SU-DHL-6 (cell line): ENCODE measurements at regions not wholly inside any gene's neighbourhood (a gene's known extent, or its start where the extent isn't known, plus 50 kb on each side); places are given as distances from the start of the nearest gene placed in this dataset.
"Not testable (repeated sequence)": the region's sequence is repeated elsewhere in the genome, so short reads cannot be mapped to it uniquely, and the experiment has no call there.

Experiments
- H2AFZ ChIP-seq: fragments of 200-600 bp; sonication (generic); 2 replicates; pipeline ENCODE4 v1.6.1; 2014; ENCODE audit warnings: low read depth, mild to moderate bottlenecking, moderate library complexity, mixed read lengths, antibody characterized with exemption, low read length; ENCODE audit not compliant: severe bottlenecking
- H3F3A ChIP-seq: fragments of 200-600 bp; shearing (Covaris generic); 2 replicates; pipeline ENCODE4 v1.6.0; 2016; ENCODE audit warnings: antibody characterized with exemption, mild to moderate bottlenecking; ENCODE audit not compliant: insufficient read depth
- H3K27ac ChIP-seq: fragments of 200-600 bp; sonication (generic); 2 replicates; pipeline ENCODE4 v1.5.1; 2016; ENCODE audit warnings: low read depth, mild to moderate bottlenecking, low read length, moderate library complexity, mixed read lengths
- H3K27me3 ChIP-seq: fragments of 200-600 bp; sonication (generic), shearing (Covaris generic); 2 replicates; pipeline ENCODE4 v1.6.0; 2014; ENCODE audit warnings: mild to moderate bottlenecking, low read length
- H3K36me3 ChIP-seq: fragments of 200-600 bp; sonication (generic); 2 replicates; pipeline ENCODE4 v1.6.1; 2014; ENCODE audit warnings: mild to moderate bottlenecking, low read length, mixed read lengths
- H3K4me2 ChIP-seq: fragments of 300-600, 200-600 bp; shearing (Covaris generic), sonication (generic); 2 replicates; pipeline ENCODE4 v1.6.0; 2014; ENCODE audit warnings: low read length, low read depth, mild to moderate bottlenecking; ENCODE audit not compliant: poor library complexity, severe bottlenecking
- H3K4me3 ChIP-seq: fragments of 200-600 bp; sonication (generic); 2 replicates; pipeline ENCODE4 v1.5.1; 2014; ENCODE audit warnings: antibody characterized with exemption, low read length, mild to moderate bottlenecking, mixed read lengths; ENCODE audit not compliant: insufficient read depth, poor library complexity, severe bottlenecking
- H3K79me2 ChIP-seq: fragments of 200-600 bp; sonication (generic); 2 replicates; pipeline ENCODE4 v1.6.1; 2014; ENCODE audit warnings: mild to moderate bottlenecking, low read length, moderate library complexity; ENCODE audit not compliant: insufficient read depth
- H3K9ac ChIP-seq: fragments of 200-600 bp; sonication (generic); 2 replicates; pipeline ENCODE4 v1.7.0; 2014; ENCODE audit warnings: mild to moderate bottlenecking, low read length
- H3K9me2 ChIP-seq: fragments of 200-600 bp; sonication (generic); replicated peaks from 2 replicates; pipeline ENCODE4 v1.6.1; 2014; ENCODE audit warnings: low read length; ENCODE audit not compliant: insufficient read depth
- H3K9me3 ChIP-seq: fragments of 200-600 bp; sonication (generic); 2 replicates; pipeline ENCODE4 v1.6.1; 2014; ENCODE audit warnings: low read length, mixed read lengths; ENCODE audit not compliant: insufficient read depth
- H4K20me1 ChIP-seq: fragments of 200-600 bp; sonication (generic); 2 replicates; pipeline ENCODE4 v1.6.1; 2014; ENCODE audit warnings: low read depth, mild to moderate bottlenecking, antibody characterized with exemption, low read length, moderate library complexity, mixed read lengths
- CTCF ChIP-seq: fragments of 200-600 bp; sonication (generic); IDR thresholded peaks from one replicate; pipeline ENCODE4 v1.5.1; 2017; ENCODE audit warnings: antibody characterized with exemption, mild to moderate bottlenecking, low read length, moderate library complexity; ENCODE audit not compliant: insufficient read depth, poor library complexity, severe bottlenecking
- EZH2phosphoT487 ChIP-seq: fragments of 200-600 bp; sonication (generic), shearing (Covaris generic); conservative IDR thresholded peaks from 2 replicates; pipeline ENCODE4 v1.6.1; 2018; ENCODE audit warnings: mild to moderate bottlenecking, antibody characterized with exemption, low read length, moderate library complexity, mixed read lengths

- TF ChIP-seq EZH2phosphoT487, result no peak
- no peak for TF ChIP-seq CTCF
These were observed 202.2 kb upstream of the TP63 start for GRCh38 chr3:189429019-189429418.

GRCh38 chr3:189430166-189430565, 201.0 kb upstream of the TP63 start:
- H3K9ac ChIP-seq, result no peak overlapping the region
- H3K27ac ChIP-seq, result no peak overlapping the region
- no peaks in the 10 kb centered on the region for H3K9me2 ChIP-seq
- no peak overlapping the region for H3K4me3 ChIP-seq
- H3K79me2 ChIP-seq, result no peaks in the 10 kb centered on the region
- H3K4me2 ChIP-seq, result no peak overlapping the region
- H3K9me3 ChIP-seq, result no peaks in the 10 kb centered on the region
- H3F3A ChIP-seq, result no peaks in the 10 kb centered on the region
- H3K27me3 ChIP-seq, result no peaks in the 10 kb centered on the region
- H3K36me3 ChIP-seq, result no peaks in the 10 kb centered on the region
- TF ChIP-seq EZH2phosphoT487 (no peak), CTCF (no peak)
- no peak overlapping the region for H2AFZ ChIP-seq
- H4K20me1 ChIP-seq, result no peaks in the 10 kb centered on the region

More at GRCh38 chr3:189429019-189429418, 202.2 kb upstream of the TP63 start:
- H3K27me3 ChIP-seq, result no peaks in the 10 kb centered on the region
- H3K27ac ChIP-seq, result no peak overlapping the region
- no peak overlapping the region for H3K4me3 ChIP-seq
- H3K36me3 ChIP-seq, result no peaks in the 10 kb centered on the region
- H2AFZ ChIP-seq, result no peak overlapping the region
- no peaks in the 10 kb centered on the region for H3F3A ChIP-seq
- no peaks in the 10 kb centered on the region for H3K9me3 ChIP-seq
- no peaks in the 10 kb centered on the region for H4K20me1 ChIP-seq
- H3K4me2 ChIP-seq, result no peak overlapping the region
- no peak overlapping the region for H3K9ac ChIP-seq
- no peaks in the 10 kb centered on the region for H3K79me2 ChIP-seq
- no peaks in the 10 kb centered on the region for H3K9me2 ChIP-seq

GRCh38 chr3:189442257-189442656, 188.9 kb upstream of the TP63 start:
- not testable (repeated sequence) for H3K79me2 ChIP-seq, H3K27me3 ChIP-seq, H3F3A ChIP-seq, H3K27ac ChIP-seq, H3K9ac ChIP-seq, H4K20me1 ChIP-seq, H3K36me3 ChIP-seq, H3K9me2 ChIP-seq, H2AFZ ChIP-seq, H3K9me3 ChIP-seq, H3K4me3 ChIP-seq, H3K4me2 ChIP-seq

- no peaks in the 10 kb centered on the region for H3K9me2 ChIP-seq
- H2AFZ ChIP-seq, result no peak overlapping the region
- H3K27me3 ChIP-seq, result no peaks in the 10 kb centered on the region
- H3K27ac ChIP-seq, result no peak overlapping the region
- no peak overlapping the region for H3K9ac ChIP-seq
- no peak for TF ChIP-seq CTCF
- no peak for TF ChIP-seq EZH2phosphoT487
- H3K4me3 ChIP-seq, result no peak overlapping the region
- no peaks in the 10 kb centered on the region for H4K20me1 ChIP-seq
- no peaks in the 10 kb centered on the region for H3F3A ChIP-seq
- no peak overlapping the region for H3K4me2 ChIP-seq
- H3K36me3 ChIP-seq, result no peaks in the 10 kb centered on the region
- no peaks in the 10 kb centered on the region for H3K79me2 ChIP-seq
- no peaks in the 10 kb centered on the region for H3K9me3 ChIP-seq
These were observed 184.1 kb upstream of the TP63 start for GRCh38 chr3:189446959-189447560.
